Tibial nerve (tissue), 3 donors: ENCODE measurements at regions not wholly inside any gene's neighbourhood (a gene's known extent, or its start where the extent isn't known, plus 50 kb on each side); places are given as distances from the start of the nearest gene placed in this dataset.

Source experiments
- POLR2A ChIP-seq, 2 donors: fragments of 450-650 bp; IDR thresholded peaks; one replicate each; pipeline ENCODE4 v1.6.1; 2017; ENCODE audit warnings: antibody characterized with exemption in 2 of 2, mild to moderate bottlenecking in 2 of 2, moderate library complexity in 2 of 2
- TF ChIP-seq, protein P1 (sequence below), 5 experiments: fragments of 200-600 bp in 3 of 5; fragments of 450-650 bp in 2 of 5; sonication (generic) in 3 of 5; IDR thresholded peaks; one replicate each; pipeline ENCODE4 v1.5.1; 2016 to 2019; ENCODE audit warnings: antibody characterized with exemption in 5 of 5, mild to moderate bottlenecking in 3 of 5, moderate library complexity in 2 of 5

DNA sequence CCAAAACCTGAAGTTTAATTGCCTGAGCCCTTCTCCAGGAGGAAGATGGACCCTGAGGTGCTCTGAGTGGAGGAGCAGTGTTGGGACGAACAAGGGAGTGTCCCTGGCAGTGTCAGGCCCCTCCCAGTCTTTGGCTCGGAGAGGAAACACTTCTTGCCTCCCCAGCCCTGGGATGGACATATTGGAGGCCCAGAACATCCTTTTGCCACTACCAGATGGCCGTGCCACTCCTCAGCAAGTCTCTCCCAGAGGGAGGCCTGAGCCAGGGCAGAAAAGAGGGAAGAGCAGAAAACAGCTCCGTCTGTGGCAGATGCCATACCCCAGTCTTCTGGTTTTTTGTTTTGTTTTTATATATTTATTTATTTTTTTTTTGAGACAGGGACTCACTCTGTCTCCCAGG is 91.5 kb upstream of the CRHR1 start:
- TF ChIP-seq, protein P1, sequence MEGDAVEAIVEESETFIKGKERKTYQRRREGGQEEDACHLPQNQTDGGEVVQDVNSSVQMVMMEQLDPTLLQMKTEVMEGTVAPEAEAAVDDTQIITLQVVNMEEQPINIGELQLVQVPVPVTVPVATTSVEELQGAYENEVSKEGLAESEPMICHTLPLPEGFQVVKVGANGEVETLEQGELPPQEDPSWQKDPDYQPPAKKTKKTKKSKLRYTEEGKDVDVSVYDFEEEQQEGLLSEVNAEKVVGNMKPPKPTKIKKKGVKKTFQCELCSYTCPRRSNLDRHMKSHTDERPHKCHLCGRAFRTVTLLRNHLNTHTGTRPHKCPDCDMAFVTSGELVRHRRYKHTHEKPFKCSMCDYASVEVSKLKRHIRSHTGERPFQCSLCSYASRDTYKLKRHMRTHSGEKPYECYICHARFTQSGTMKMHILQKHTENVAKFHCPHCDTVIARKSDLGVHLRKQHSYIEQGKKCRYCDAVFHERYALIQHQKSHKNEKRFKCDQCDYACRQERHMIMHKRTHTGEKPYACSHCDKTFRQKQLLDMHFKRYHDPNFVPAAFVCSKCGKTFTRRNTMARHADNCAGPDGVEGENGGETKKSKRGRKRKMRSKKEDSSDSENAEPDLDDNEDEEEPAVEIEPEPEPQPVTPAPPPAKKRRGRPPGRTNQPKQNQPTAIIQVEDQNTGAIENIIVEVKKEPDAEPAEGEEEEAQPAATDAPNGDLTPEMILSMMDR (IDR thresholded peaks at IDR 0.05), result no peak
- no peak for TF ChIP-seq POLR2A (IDR thresholded peaks at IDR 0.05)
